Fibroblast of gingiva (primary cell): ENCODE measurements at regions not wholly inside any gene's neighbourhood (a gene's known extent, or its start where the extent isn't known, plus 50 kb on each side); places are given as distances from the start of the nearest gene placed in this dataset.

Source experiments
- DNase-seq: peaks from one replicate; pipeline ENCODE4 v3.0.0-alpha.2; 2011; ENCODE audit warnings: low read depth

GRCh38 chr2:14272396-14273075 lies 360.0 kb upstream of the LRATD1 start:
- no peak for DNase-seq

GRCh38 chr2:14273650-14274049 lies 358.9 kb upstream of the LRATD1 start:
- no peak for DNase-seq

DNA sequence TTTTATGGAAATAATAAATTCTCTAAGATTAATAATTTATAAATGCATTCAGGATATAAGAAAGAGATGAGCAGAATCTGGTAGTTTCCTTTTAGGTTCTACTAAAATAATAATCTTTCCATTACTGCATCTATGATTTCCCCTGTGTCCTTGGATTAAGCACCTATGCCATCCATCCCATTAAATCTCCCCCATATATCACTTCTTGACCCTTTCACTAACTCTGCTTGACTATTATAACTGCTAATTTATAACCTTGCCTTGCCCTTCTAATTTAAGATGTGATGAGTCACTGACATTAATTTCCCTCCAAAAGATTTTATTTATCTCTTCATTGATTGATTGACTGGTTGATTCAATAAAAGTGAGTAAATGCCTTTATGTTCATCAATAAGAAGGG lies 348.3 kb upstream of the LRATD1 start:
- DNase-seq: no peak

DNA sequence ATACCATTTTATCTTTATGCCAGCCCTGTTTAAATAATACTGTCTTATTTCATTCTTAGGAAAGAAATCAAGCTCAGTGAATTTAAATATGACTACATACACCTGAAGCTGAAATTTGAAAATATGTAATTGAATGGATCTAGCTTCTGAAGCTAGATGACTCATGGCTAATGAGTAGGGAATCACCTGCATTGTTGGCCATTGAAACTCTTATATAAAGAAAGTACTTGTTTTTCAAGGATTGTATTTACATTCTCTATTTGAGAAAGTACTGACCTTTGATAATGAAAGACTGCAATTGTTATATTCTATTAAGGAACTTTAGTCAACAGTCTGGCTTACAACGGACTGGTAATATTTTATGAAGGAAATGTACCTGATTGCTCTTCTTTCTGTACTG lies 346.7 kb upstream of the LRATD1 start:
- no peak for DNase-seq

GRCh38 chr2:14288016-14288415 lies 344.5 kb upstream of the LRATD1 start:
- DNase-seq: no peak

GRCh38 chr2:14292964-14293363 lies 339.6 kb upstream of the LRATD1 start:
- DNase-seq: no peak

DNA sequence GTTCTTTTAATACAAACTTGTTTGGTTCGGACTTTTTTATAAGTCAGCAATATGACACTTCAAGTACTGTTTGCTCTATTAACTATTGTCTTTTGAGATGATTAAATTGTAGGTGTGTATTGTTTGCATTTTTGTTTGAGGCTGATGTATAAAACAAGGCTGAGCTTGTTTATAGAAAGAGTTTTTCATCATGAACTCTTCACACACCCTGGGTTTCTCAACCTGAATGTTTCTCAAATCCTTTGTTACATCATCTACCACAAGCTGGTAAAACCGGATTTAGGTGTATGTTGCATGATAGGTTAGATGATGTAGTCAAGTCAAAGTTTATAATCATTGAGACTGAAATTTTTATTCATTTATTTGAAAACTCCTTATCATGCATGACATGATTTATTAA lies 335.2 kb upstream of the LRATD1 start:
- no peak for DNase-seq

DNA sequence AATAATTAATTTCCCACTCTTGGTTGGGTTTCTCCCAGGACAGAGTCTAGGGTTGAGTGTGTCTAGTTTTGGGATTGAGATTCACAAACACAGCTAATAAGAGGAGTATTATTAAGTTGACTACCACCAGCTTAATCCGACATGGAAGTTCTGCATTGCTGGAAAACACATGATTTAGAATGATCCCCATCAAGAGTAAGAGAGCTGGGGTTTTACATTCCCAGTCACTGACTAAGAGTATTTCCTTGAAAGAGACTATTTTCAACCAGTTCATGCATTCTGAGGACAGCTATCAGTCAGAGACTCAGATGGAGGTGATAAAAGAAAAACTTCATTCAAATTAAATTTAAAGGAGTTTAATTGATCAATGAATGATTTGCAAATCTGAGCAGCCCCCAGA lies 334.6 kb upstream of the LRATD1 start:
- no peak for DNase-seq

GRCh38 chr2:14301331-14301730 lies 331.2 kb upstream of the LRATD1 start:
- DNase-seq: no peak

GRCh38 chr2:14303366-14304115 lies 329.0 kb upstream of the LRATD1 start:
- no peak for DNase-seq

- DNase-seq: no peak
Observed at GRCh38 chr2:14304326-14304725, 328.2 kb upstream of the LRATD1 start.

DNA sequence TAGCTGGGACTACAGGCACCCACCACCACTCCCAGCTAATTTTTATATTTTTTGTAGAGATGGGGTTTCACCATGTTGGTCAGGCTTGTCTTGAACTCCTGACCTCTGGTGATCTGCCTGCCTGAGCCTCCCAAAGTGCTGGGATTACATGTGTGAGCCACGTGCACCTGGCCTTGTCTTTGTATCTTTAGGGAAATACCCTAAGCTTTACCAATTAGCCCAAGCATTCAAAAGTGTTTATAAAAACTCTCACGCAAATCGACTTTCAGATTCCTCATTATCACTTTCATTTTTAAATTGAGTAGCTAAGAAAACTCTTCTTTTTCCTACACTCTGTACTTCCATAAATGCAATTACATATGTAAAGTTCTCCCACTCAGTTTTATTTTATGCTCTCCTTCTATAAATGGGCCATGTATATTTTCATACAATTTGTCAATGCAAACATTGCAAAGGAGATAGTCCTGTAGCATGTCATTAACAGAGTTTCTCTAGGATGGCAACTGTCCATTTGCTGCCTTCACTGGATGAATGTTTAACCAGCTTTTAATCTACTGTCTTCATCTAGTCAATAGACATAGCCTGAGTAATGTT lies 326.2 kb upstream of the LRATD1 start:
- DNase-seq: no peak

- no peak for DNase-seq
Observed at GRCh38 chr2:14313341-14313740, 319.2 kb upstream of the LRATD1 start.

- DNase-seq: no peak
Observed at GRCh38 chr2:14316594-14316993, 315.9 kb upstream of the LRATD1 start.

- no peak for DNase-seq
Observed at GRCh38 chr2:14321357-14321756, 311.2 kb upstream of the LRATD1 start.

- DNase-seq: no peak
Observed at GRCh38 chr2:14322306-14322705, 310.2 kb upstream of the LRATD1 start.

- DNase-seq: no peak
Observed at GRCh38 chr2:14324308-14324707, 308.2 kb upstream of the LRATD1 start.

GRCh38 chr2:14330884-14331283 lies 301.6 kb upstream of the LRATD1 start:
- DNase-seq: no peak

- DNase-seq: no peak
Observed at GRCh38 chr2:14336759-14337382, 295.6 kb upstream of the LRATD1 start.

DNA sequence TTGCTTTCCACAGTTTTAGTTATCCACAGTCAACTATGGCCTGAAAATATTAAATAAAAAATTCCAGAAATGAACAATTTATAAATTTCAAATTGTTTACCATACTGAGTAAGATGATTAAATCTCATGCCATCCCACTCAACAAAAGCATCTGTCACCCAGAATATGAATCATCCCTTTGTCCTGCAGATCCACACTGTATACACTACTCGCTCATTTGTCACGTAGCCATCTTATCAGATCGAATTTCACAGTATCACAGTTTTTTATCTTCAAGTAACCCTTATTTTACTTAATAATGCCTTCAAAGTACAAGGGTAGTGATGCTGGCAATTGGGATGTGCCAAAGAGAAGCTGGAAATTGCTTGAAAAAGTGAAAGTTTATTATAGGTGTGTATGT lies 291.8 kb upstream of the LRATD1 start:
- DNase-seq: no peak

GRCh38 chr2:14342313-14342712 lies 290.2 kb upstream of the LRATD1 start:
- DNase-seq: no peak

DNA sequence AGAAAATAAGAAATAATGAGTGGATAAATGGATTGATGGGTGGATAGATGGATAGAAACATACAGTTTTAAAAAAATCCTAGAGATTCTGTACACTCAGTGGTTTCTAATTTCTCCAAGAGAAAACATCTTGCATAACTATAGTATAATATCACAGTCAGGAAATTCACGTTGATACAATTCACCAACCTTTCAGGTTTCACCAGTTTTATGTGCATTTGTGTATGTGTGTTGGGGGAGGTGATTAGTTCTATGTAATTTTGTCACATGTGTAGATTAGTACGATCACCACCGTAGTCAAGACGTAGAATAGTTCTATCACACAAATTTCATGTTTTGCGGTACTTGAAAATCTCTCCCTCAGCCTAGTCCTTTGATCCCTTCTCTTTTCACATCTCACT lies 288.2 kb upstream of the LRATD1 start:
- DNase-seq: no peak

GRCh38 chr2:14348247-14348646 lies 284.3 kb upstream of the LRATD1 start:
- DNase-seq: no peak
